Astrocyte (in vitro differentiated cells and primary cell): ENCODE measurements at regions not wholly inside any gene's neighbourhood (a gene's known extent, or its start where the extent isn't known, plus 50 kb on each side); places are given as distances from the start of the nearest gene placed in this dataset.

Experiments
- CTCF ChIP-seq: IDR thresholded peaks from 2 replicates; pipeline ENCODE4 v1.5.1; 2011; ENCODE audit warnings: low read depth, mild to moderate bottlenecking, inconsistent platforms, low read length, moderate library complexity; ENCODE audit not compliant: insufficient read depth
- EZH2 ChIP-seq: IDR thresholded peaks from 2 replicates; pipeline ENCODE4 v1.6.1; 2012; ENCODE audit warnings: mild to moderate bottlenecking, low read length, inconsistent platforms; ENCODE audit not compliant: insufficient read depth

DNA sequence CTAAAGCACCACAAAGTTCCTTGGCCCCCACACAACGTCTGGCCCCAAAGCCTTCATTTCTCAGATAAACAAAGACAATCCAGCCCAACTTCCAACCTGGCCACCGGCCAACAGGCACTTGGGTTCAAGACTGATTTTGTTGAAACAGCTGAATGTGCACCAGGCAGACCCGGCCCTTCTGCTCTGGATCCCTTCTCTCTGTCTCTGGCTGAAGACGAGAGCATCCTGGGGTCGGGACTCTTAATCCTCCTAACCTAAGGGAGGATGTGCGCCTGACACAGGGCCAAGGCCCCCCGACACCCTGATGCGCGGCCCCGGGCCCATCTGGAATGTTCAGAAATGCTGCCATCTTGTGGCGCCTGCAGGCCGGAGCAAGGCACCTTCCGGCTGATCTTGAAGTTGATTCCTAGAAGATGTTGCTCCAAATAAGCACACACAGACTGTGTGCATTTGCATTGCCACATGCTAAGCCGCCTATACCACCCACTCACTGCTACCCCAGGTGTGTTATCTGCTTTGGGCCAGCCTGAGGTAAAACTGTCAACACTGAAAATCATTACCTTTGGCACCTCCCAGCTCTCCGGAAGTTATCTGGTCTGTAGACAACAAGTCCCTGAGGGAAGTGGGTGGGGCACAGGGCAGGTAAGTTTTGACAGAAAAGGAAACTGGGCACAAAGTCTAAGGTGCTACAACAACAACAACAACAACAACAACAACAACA lies 98.4 kb upstream of the HABP2 start:
- TF ChIP-seq CTCF (peak; percentile 58), EZH2 (no peak)
